ENCODE measurements at regions not wholly inside any gene's neighbourhood (a gene's known extent, or its start where the extent isn't known, plus 50 kb on each side); places are given as distances from the start of the nearest gene placed in this dataset.

- 0 out of 2 replicates have a peak overlapping the region, but pooled peaks have one; percentile 22 for H3K9ac ChIP-seq (ENCODE audit: low read depth, low read length)
- H3K27me3 ChIP-seq (ENCODE audit: insufficient read depth, low read length, poor library complexity), result no peaks in the 10 kb centered on the region
- peak overlapping the region; percentile 75 for H3K27ac ChIP-seq (ENCODE audit: low read length)
- H3K36me3 ChIP-seq (ENCODE audit: insufficient read depth, low read length), result no peaks in the 10 kb centered on the region
- peak overlapping the region; percentile 50; the same call in 1 of the 2 replicates for H3K4me2 ChIP-seq (ENCODE audit: insufficient read depth, low read length)
- H3K79me2 ChIP-seq (ENCODE audit: insufficient read depth, low read length), result no peaks in the 10 kb centered on the region
- H2AFZ ChIP-seq (ENCODE audit: low read depth, low read length), result peak overlapping the region; percentile 21; the same call in 1 of the 2 replicates
- ATAC-seq (ENCODE audit: insufficient read depth, low read depth) (peak; percentile 70), DNase-seq (peak; percentile 58)
- no peaks in the 10 kb centered on the region for H3K9me3 ChIP-seq (ENCODE audit: insufficient read depth, low read length, severe bottlenecking)
- no peaks in the 10 kb centered on the region for H4K20me1 ChIP-seq (ENCODE audit: insufficient read depth, low read length)
- peaks cover 58% of the 10 kb centered on the region for H3K4me1 ChIP-seq (ENCODE audit: insufficient read depth, low read length)
- no peak for TF ChIP-seq EZH2 (IDR thresholded peaks at IDR 0.05; ENCODE audit: borderline replicate concordance, low read depth, low read length, severe bottlenecking)
- TF ChIP-seq CTCF (IDR thresholded peaks at IDR 0.05; ENCODE audit: borderline replicate concordance, extremely low read depth, low read length, poor library complexity, severe bottlenecking), result no peak
- no peak overlapping the region for H3K4me3 ChIP-seq (ENCODE audit: low read depth in 1 of 2, low read length in 2 of 2)
These were observed 147.2 kb upstream of the SFRP2 start for GRCh38 chr4:153936121-153936520.

GRCh38 chr4:153934688-153935017 lies 145.8 kb upstream of the SFRP2 start:
- ATAC-seq (ENCODE audit: insufficient read depth, low read depth), result no peak
- Histone ChIP-seq H3K27me3 (ENCODE audit: insufficient read depth, low read length, poor library complexity) (no peaks in the 10 kb centered on the region), H3K27ac (ENCODE audit: low read length) (no peak overlapping the region; the same call in 1 of the 2 replicates), H3K36me3 (ENCODE audit: insufficient read depth, low read length) (no peaks in the 10 kb centered on the region), H2AFZ (ENCODE audit: low read depth, low read length) (peak overlapping the region; percentile 23), H3K79me2 (ENCODE audit: insufficient read depth, low read length) (no peaks in the 10 kb centered on the region), H3K9me3 (ENCODE audit: insufficient read depth, low read length, severe bottlenecking) (no peaks in the 10 kb centered on the region), H3K9ac (ENCODE audit: low read depth, low read length) (no peak overlapping the region), H3K4me3 (ENCODE audit: low read depth in 1 of 2, low read length in 2 of 2) (no peak overlapping the region), H3K4me2 (ENCODE audit: insufficient read depth, low read length) (no peak overlapping the region), H3K4me1 (ENCODE audit: insufficient read depth, low read length) (peaks cover 49% of the 10 kb centered on the region), H4K20me1 (ENCODE audit: insufficient read depth, low read length) (no peaks in the 10 kb centered on the region)
- TF ChIP-seq EZH2 (IDR thresholded peaks at IDR 0.05; ENCODE audit: borderline replicate concordance, low read depth, low read length, severe bottlenecking), result no peak
- DNase-seq, result no peak

- H3K9me3 ChIP-seq (ENCODE audit: insufficient read depth, low read length, severe bottlenecking), result no peaks in the 10 kb centered on the region
- peak overlapping the region; percentile 23 for H2AFZ ChIP-seq (ENCODE audit: low read depth, low read length)
- no peak for DNase-seq
- no peaks in the 10 kb centered on the region for H3K79me2 ChIP-seq (ENCODE audit: insufficient read depth, low read length)
- ATAC-seq (ENCODE audit: insufficient read depth, low read depth), result no peak
- TF ChIP-seq CTCF (IDR thresholded peaks at IDR 0.05; ENCODE audit: borderline replicate concordance, extremely low read depth, low read length, poor library complexity, severe bottlenecking) (no peak), EZH2 (IDR thresholded peaks at IDR 0.05; ENCODE audit: borderline replicate concordance, low read depth, low read length, severe bottlenecking) (no peak)
- H3K4me1 ChIP-seq (ENCODE audit: insufficient read depth, low read length), result peaks cover 49% of the 10 kb centered on the region
- no peak overlapping the region for H3K4me3 ChIP-seq (ENCODE audit: low read depth in 1 of 2, low read length in 2 of 2)
- no peaks in the 10 kb centered on the region for H3K36me3 ChIP-seq (ENCODE audit: insufficient read depth, low read length)
- H3K4me2 ChIP-seq (ENCODE audit: insufficient read depth, low read length), result no peak overlapping the region
- H4K20me1 ChIP-seq (ENCODE audit: insufficient read depth, low read length), result no peaks in the 10 kb centered on the region
- H3K27me3 ChIP-seq (ENCODE audit: insufficient read depth, low read length, poor library complexity), result no peaks in the 10 kb centered on the region
- no peak overlapping the region; the same call in 1 of the 2 replicates for H3K27ac ChIP-seq (ENCODE audit: low read length)
- H3K9ac ChIP-seq (ENCODE audit: low read depth, low read length), result no peak overlapping the region
These were observed 145.2 kb upstream of the SFRP2 start for GRCh38 chr4:153933915-153934687.

- DNase-seq, result no peak
- H3K4me1 ChIP-seq (ENCODE audit: insufficient read depth, low read length), result peaks cover 32% of the 10 kb centered on the region
- no peak overlapping the region for H2AFZ ChIP-seq (ENCODE audit: low read depth, low read length)
- H3K9me3 ChIP-seq (ENCODE audit: insufficient read depth, low read length, severe bottlenecking), result no peaks in the 10 kb centered on the region
- H4K20me1 ChIP-seq (ENCODE audit: insufficient read depth, low read length), result no peaks in the 10 kb centered on the region
- TF ChIP-seq EZH2 (IDR thresholded peaks at IDR 0.05; ENCODE audit: borderline replicate concordance, low read depth, low read length, severe bottlenecking) (no peak), CTCF (IDR thresholded peaks at IDR 0.05; ENCODE audit: borderline replicate concordance, extremely low read depth, low read length, poor library complexity, severe bottlenecking) (no peak)
- H3K9ac ChIP-seq (ENCODE audit: low read depth, low read length), result no peak overlapping the region
- no peaks in the 10 kb centered on the region for H3K79me2 ChIP-seq (ENCODE audit: insufficient read depth, low read length)
- H3K27ac ChIP-seq (ENCODE audit: low read length), result no peak overlapping the region
- H3K27me3 ChIP-seq (ENCODE audit: insufficient read depth, low read length, poor library complexity), result no peaks in the 10 kb centered on the region
- no peaks in the 10 kb centered on the region for H3K36me3 ChIP-seq (ENCODE audit: insufficient read depth, low read length)
- H3K4me3 ChIP-seq (ENCODE audit: low read depth in 1 of 2, low read length in 2 of 2), result no peak overlapping the region
- ATAC-seq (ENCODE audit: insufficient read depth, low read depth), result no peak
- no peak overlapping the region for H3K4me2 ChIP-seq (ENCODE audit: insufficient read depth, low read length)
These were observed 142.9 kb upstream of the SFRP2 start for GRCh38 chr4:153931804-153932203.

Measured in DND-41 (cell line).